PC-3 (cell line): ENCODE measurements at regions not wholly inside any gene's neighbourhood (a gene's known extent, or its start where the extent isn't known, plus 50 kb on each side); places are given as distances from the start of the nearest gene placed in this dataset.

Experiments used
- EZH2 ChIP-seq: fragments of 300-600 bp; sonication (generic); IDR thresholded peaks from one replicate; pipeline ENCODE4 v1.6.1; 2017; ENCODE audit warnings: antibody characterized with exemption, mild to moderate bottlenecking, low read length; ENCODE audit not compliant: unreplicated experiment
- TF ChIP-seq, protein P1 (sequence below): fragments of 300-600 bp; sonication (generic); conservative IDR thresholded peaks from 2 replicates; pipeline ENCODE4 v1.5.1; 2017; ENCODE audit warnings: antibody characterized with exemption, low read depth, mild to moderate bottlenecking, low read length

DNA sequence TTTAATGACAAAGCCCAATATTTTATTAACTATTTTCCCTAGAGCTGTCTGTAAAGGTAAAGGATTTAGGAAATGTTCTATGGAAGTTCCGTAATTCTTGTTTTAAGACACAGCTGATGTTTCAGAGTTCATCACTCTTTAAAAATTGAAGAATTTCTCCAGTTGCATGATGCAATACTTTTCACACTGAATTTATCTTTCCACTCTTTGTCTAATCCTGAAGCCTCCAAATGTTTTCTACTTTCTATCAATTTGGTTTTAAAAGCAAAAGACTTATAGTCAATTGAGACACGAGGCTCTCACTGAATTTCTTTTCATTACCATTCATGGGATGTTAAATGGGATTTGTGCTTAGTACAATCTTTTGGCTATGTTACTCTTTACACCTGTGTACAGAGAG lies 223.2 kb downstream of the TDRD15 start:
- TF ChIP-seq, protein P1, sequence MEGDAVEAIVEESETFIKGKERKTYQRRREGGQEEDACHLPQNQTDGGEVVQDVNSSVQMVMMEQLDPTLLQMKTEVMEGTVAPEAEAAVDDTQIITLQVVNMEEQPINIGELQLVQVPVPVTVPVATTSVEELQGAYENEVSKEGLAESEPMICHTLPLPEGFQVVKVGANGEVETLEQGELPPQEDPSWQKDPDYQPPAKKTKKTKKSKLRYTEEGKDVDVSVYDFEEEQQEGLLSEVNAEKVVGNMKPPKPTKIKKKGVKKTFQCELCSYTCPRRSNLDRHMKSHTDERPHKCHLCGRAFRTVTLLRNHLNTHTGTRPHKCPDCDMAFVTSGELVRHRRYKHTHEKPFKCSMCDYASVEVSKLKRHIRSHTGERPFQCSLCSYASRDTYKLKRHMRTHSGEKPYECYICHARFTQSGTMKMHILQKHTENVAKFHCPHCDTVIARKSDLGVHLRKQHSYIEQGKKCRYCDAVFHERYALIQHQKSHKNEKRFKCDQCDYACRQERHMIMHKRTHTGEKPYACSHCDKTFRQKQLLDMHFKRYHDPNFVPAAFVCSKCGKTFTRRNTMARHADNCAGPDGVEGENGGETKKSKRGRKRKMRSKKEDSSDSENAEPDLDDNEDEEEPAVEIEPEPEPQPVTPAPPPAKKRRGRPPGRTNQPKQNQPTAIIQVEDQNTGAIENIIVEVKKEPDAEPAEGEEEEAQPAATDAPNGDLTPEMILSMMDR, result no peak
- TF ChIP-seq EZH2, result no peak
